Stimulated activated CD4-positive, alpha-beta T cell treated with anti-CD3 and anti-CD28 coated beads, Interleukin-4, amount 100 ng/mL, for 48 hours (primary cell): ENCODE measurements at regions not wholly inside any gene's neighbourhood (a gene's known extent, or its start where the extent isn't known, plus 50 kb on each side); places are given as distances from the start of the nearest gene placed in this dataset.

Experiments
- DNase-seq, 2 donors: peaks; one replicate each; pipeline ENCODE4 v3.0.0-alpha.2; 2020; ENCODE audit warnings: low read depth in 2 of 2

- no peak for DNase-seq
Measured at GRCh38 chr2:75810611-75811330, 100.1 kb upstream of the GCFC2 start.

GRCh38 chr2:75808793-75809535 is 98.2 kb upstream of the GCFC2 start:
- DNase-seq = no peak

- no peak for DNase-seq
Measured at GRCh38 chr2:75807992-75808391, 97.3 kb upstream of the GCFC2 start.

DNA sequence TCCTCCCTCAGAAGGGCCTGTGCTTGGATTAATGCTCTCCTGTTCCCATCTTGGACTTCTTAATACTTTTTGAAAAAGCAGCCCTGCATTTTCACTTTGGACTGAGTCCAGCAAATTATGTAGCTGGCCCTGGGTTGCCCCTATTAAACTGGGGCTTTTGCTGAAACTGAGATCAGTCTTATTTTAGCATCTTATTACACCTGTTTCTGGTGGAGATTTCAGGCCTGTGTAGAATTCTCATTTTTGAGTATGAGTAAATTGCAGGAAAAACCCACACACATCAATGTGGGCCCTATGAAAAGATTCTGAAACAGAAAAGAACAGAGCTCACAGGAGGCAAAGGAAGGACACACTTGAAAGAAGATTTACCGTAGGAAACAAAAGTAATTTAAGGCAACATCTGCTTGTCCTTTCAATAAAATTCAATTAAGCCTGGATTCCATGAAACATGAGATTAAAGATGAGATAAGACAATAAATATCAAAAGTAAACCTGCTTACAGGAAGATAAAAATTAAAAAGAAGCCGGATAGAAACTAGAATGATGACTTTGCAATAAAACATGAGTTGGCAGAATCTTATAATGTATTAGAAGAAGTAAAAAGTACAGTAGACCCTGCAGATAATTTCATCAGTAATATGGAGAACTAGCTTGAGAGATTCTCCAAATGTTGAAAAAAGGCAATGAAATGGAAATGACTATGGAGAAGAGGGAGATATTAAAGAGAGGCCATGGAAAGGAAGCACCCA is 90.7 kb upstream of the GCFC2 start:
- DNase-seq = no peak

GRCh38 chr2:75800456-75800855 is 89.7 kb upstream of the GCFC2 start:
- DNase-seq = no peak

GRCh38 chr2:75799859-75800258 is 89.1 kb upstream of the GCFC2 start:
- no peak for DNase-seq

GRCh38 chr2:75798569-75798968 is 87.9 kb upstream of the GCFC2 start:
- DNase-seq = no peak

- no peak for DNase-seq
Measured at GRCh38 chr2:75792996-75793395, 82.3 kb upstream of the GCFC2 start.

DNA sequence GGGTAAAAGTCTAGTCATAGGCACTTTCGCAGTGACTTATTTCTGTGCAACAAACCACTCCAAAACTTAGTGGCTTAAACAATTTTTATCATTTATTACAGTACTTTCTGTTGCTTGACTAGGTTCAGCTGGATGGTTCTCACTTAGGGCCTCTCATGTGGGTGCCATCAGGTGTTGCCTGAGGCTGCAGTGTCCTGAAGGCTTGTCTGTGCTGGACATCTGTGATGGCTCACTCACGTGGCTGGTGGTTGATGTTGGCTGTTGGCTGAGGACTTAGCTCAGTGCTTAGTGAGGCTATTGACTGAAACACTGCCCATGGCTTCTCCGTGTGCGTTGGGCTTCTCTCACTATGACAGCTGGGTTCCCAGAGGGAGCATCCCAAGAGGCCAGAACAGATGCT is 81.4 kb upstream of the GCFC2 start:
- DNase-seq = no peak

DNA sequence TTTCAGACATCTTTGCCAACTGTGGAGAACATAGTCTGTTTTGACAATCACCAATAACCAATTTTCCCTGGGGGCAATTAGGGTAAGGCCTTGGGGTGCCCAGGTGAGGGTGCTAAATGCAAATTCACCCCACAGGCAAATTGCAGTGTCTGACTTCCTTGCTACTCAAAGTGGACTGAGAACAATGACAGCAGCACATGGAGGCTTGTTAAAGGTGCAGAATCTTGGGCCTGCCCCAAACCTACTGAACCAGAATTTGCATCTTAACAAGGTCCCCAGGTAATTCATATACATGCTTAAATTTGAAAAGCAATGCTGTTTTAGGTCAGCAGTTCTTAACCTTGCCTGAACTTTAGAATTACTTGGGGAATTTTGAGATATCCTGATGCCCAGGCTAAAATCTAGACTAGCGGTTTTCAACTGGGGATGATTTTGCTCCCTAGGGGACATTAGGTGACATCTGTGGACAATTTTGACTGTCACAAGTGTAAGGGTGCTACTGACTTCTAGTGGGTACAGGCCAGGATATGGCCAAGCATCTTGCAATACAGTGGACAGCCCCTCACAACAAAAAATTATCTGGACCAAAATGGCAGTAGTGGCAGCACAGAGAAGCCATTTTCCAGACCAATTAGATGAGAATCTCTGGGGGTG is 80.2 kb upstream of the GCFC2 start:
- no peak for DNase-seq

GRCh38 chr2:75790121-75790813 is 79.6 kb upstream of the GCFC2 start:
- DNase-seq = no peak

GRCh38 chr2:75788902-75789301 is 78.2 kb upstream of the GCFC2 start:
- DNase-seq = no peak

DNA sequence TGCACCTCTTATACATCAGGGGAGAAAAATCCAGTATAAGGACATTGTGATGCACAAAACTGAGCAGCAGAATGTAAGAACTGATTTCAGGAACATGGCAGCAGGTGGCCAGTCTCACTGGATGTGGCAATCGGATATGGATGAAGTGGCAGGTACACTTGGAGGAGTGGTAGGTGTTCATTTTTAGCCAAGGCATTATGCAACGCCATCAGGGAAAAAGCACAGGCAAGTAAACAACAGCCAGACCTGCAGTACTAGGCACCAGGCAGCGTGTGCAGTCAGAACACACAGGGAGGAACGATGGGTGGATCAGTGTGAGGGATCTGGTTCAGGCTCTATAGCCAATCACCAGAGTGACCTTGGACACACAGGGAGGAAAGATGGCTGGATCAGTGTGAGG is 77.4 kb upstream of the GCFC2 start:
- no peak for DNase-seq

GRCh38 chr2:75787532-75788132 is 76.9 kb upstream of the GCFC2 start:
- no peak for DNase-seq

GRCh38 chr2:75775311-75775823 is 64.7 kb upstream of the GCFC2 start:
- DNase-seq = no peak

GRCh38 chr2:75772908-75773630 is 62.4 kb upstream of the GCFC2 start:
- no peak for DNase-seq

- DNase-seq = no peak
Measured at GRCh38 chr2:75765798-75766197, 55.1 kb upstream of the GCFC2 start.

DNA sequence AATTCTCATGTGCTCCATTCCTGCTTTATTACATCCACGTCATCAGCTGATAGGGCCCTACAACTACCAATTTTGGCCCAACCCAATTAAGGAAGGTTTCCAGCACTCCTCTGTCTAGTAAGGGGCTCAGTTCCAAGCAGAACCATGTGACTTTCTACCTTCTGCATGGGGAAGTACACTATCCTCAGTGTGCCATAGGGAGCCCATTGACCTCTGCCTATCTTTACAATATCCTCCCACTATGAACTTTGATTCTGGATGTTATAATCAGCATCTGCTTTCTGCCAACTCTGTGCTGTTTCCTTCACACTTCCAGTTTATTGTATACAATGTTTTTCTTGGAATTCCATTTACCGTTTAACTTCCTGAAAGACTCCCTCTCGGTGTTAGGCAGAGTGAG is 53.9 kb upstream of the GCFC2 start:
- no peak for DNase-seq
